PC-9 (cell line): ENCODE measurements at regions not wholly inside any gene's neighbourhood (a gene's known extent, or its start where the extent isn't known, plus 50 kb on each side); places are given as distances from the start of the nearest gene placed in this dataset.

Experiments used
- BruUV-seq: library from RNA; stranded (reverse); fragments of 400-500 nt; replicated peaks from 2 replicates; lab custom pipeline; 2021; lab: Mats Ljungman, UMichigan
- CTCF ChIA-PET: fragments of 300-600 bp; sonication (Branson Sonifier 250); formaldehyde crosslinking; loops from one replicate; lab custom pipeline; 2022; ENCODE audit warnings: antibody characterized with exemption; lab: Charles Lee
- POLR2A ChIA-PET: fragments of 300-600 bp; sonication (Branson Sonifier 250); formaldehyde crosslinking; loops from one replicate; lab custom pipeline; 2022; ENCODE audit warnings: antibody characterized with exemption; ENCODE audit not compliant: unreplicated experiment; lab: Charles Lee
- DNase-seq, 2 experiments: peaks; one replicate each; pipeline versions ENCODE4 v3.0.0 to v3.0.0-alpha.2; 2015 to 2022; ENCODE audit warnings: mixed read lengths in 1 of 2
- H2AFZ ChIP-seq: fragments of 200-600 bp; sonication (generic); 2 replicates; pipeline ENCODE4 v1.8.1; 2017; ENCODE audit warnings: antibody characterized with exemption
- H3F3A ChIP-seq: fragments of 200-600 bp; sonication (generic); 2 replicates; pipeline ENCODE4 v1.8.1; 2017; ENCODE audit warnings: antibody characterized with exemption, mild to moderate bottlenecking, low read depth; ENCODE audit not compliant: insufficient read depth
- H3K27ac ChIP-seq: fragments of 200-600 bp; sonication (generic); 2 replicates; pipeline ENCODE4 v1.6.1; 2016; ENCODE audit warnings: mixed run types
- H3K27me3 ChIP-seq: fragments of 200-600 bp; sonication (generic); 2 replicates; pipeline ENCODE4 v1.6.1; 2016; ENCODE audit warnings: low read depth, mixed run types; ENCODE audit not compliant: insufficient read depth
- H3K36me3 ChIP-seq: fragments of 200-600 bp; sonication (generic); 2 replicates; pipeline ENCODE4 v1.6.1; 2016; ENCODE audit warnings: low read depth, mixed run types
- H3K4me1 ChIP-seq: fragments of 200-600 bp; sonication (generic); replicated peaks from 2 replicates; pipeline ENCODE4 v1.6.1; 2016; ENCODE audit warnings: mixed run types; ENCODE audit not compliant: insufficient read depth
- H3K4me2 ChIP-seq: fragments of 200-600 bp; sonication (generic); 2 replicates; pipeline ENCODE4 v1.6.1; 2017; ENCODE audit warnings: mixed run types
- H3K4me3 ChIP-seq: fragments of 200-600 bp; sonication (generic); 2 replicates; pipeline ENCODE4 v1.6.1; 2016; ENCODE audit warnings: mixed run types
- H3K79me2 ChIP-seq: fragments of 200-600 bp; sonication (generic); 2 replicates; pipeline ENCODE4 v1.6.1; 2017; ENCODE audit warnings: low read depth, mixed run types
- H3K9me2 ChIP-seq: fragments of 200-600 bp; sonication (generic); 2 replicates; pipeline ENCODE4 v1.8.1; 2017; ENCODE audit warnings: mild to moderate bottlenecking; ENCODE audit not compliant: insufficient read depth
- H3K9me3 ChIP-seq: fragments of 200-600 bp; sonication (generic); 2 replicates; pipeline ENCODE4 v1.8.1; 2016; ENCODE audit warnings: low read depth; ENCODE audit not compliant: insufficient read depth
- H4K20me1 ChIP-seq: fragments of 200-600 bp; sonication (generic); 2 replicates; pipeline ENCODE4 v1.8.1; 2017; ENCODE audit not compliant: insufficient read depth
- CTCF ChIP-seq: fragments of 200-600 bp; sonication (generic); conservative IDR thresholded peaks from 2 replicates; pipeline ENCODE4 v1.6.1; 2017; ENCODE audit warnings: mixed run types, antibody characterized with exemption, mild to moderate bottlenecking, moderate library complexity
- EZH2 ChIP-seq: fragments of 200-600 bp; sonication (generic); IDR thresholded peaks from 2 replicates; pipeline ENCODE4 v1.8.0; 2017; ENCODE audit warnings: antibody characterized with exemption, low read depth
- intact Hi-C: fragments of 100-400 bp; cut with micrococcal nuclease; formaldehyde crosslinking; loops from one replicate; pipeline ENCODE4 v1.10.0; 2022; ENCODE audit not compliant: unreplicated experiment

- no TSS peak for BruUV-seq
- CTCF ChIA-PET: no interaction called here
- no peak overlapping the region for H2AFZ ChIP-seq
Observed at GRCh38 chr3:73324203-73325155, 263.0 kb downstream of the EBLN2 start.

GRCh38 chr3:73326396-73326795 lies 264.9 kb downstream of the EBLN2 start:
- Histone ChIP-seq H3K27me3 (no peaks in the 10 kb centered on the region), H3K27ac (no peak overlapping the region), H2AFZ (no peak overlapping the region), H3F3A (no peaks in the 10 kb centered on the region), H3K79me2 (no peaks in the 10 kb centered on the region), H3K9me3 (no peaks in the 10 kb centered on the region), H3K4me3 (no peak overlapping the region), H3K9me2 (no peaks in the 10 kb centered on the region), H3K4me1 (no peaks in the 10 kb centered on the region), H4K20me1 (no peaks in the 10 kb centered on the region), H3K36me3 (no peaks in the 10 kb centered on the region), H3K4me2 (no peak overlapping the region)
- DNase-seq: no peak
- no peak for TF ChIP-seq EZH2
- TF ChIP-seq CTCF: no peak
- intact Hi-C loops: no loop called here
- ChIA-PET POLR2A (no interaction called here), CTCF (no interaction called here)
- BruUV-seq: no TSS peak

More at GRCh38 chr3:73324203-73325155, 263.0 kb downstream of the EBLN2 start:
- H3K79me2 ChIP-seq: no peaks in the 10 kb centered on the region
- no peaks in the 10 kb centered on the region for H3F3A ChIP-seq
- no peaks in the 10 kb centered on the region for H3K36me3 ChIP-seq
- no peaks in the 10 kb centered on the region for H3K4me1 ChIP-seq
- H3K9me2 ChIP-seq: no peaks in the 10 kb centered on the region
- no peaks in the 10 kb centered on the region for H3K27me3 ChIP-seq
- no peak for DNase-seq
- no peak overlapping the region for H3K4me2 ChIP-seq
- H3K27ac ChIP-seq: no peak overlapping the region
- H3K9me3 ChIP-seq: no peaks in the 10 kb centered on the region
- no peak overlapping the region for H3K4me3 ChIP-seq
- POLR2A ChIA-PET: no interaction called here
- intact Hi-C loops: no loop called here
- TF ChIP-seq CTCF: no peak
- TF ChIP-seq EZH2: no peak
- H4K20me1 ChIP-seq: no peaks in the 10 kb centered on the region

GRCh38 chr3:73327052-73327451 lies 265.6 kb downstream of the EBLN2 start:
- no peaks in the 10 kb centered on the region for H4K20me1 ChIP-seq
- CTCF ChIA-PET: no interaction called here

More at GRCh38 chr3:73327052-73327451, 265.6 kb downstream of the EBLN2 start:
- no peak overlapping the region for H3K4me3 ChIP-seq
- H3K27me3 ChIP-seq: no peaks in the 10 kb centered on the region
- no peaks in the 10 kb centered on the region for H3K36me3 ChIP-seq
- no peak overlapping the region for H2AFZ ChIP-seq
- TF ChIP-seq CTCF (no peak), EZH2 (no peak)
- no peak overlapping the region for H3K27ac ChIP-seq
- H3K9me2 ChIP-seq: no peaks in the 10 kb centered on the region
- no peaks in the 10 kb centered on the region for H3K9me3 ChIP-seq
- POLR2A ChIA-PET: no interaction called here
- H3F3A ChIP-seq: no peaks in the 10 kb centered on the region
- H3K4me1 ChIP-seq: no peaks in the 10 kb centered on the region
- intact Hi-C loops: no loop called here
- no peaks in the 10 kb centered on the region for H3K79me2 ChIP-seq
- no TSS peak for BruUV-seq
- H3K4me2 ChIP-seq: no peak overlapping the region
- DNase-seq: no peak
